ENCODE measurements at regions not wholly inside any gene's neighbourhood (a gene's known extent, or its start where the extent isn't known, plus 50 kb on each side); places are given as distances from the start of the nearest gene placed in this dataset.

DNA sequence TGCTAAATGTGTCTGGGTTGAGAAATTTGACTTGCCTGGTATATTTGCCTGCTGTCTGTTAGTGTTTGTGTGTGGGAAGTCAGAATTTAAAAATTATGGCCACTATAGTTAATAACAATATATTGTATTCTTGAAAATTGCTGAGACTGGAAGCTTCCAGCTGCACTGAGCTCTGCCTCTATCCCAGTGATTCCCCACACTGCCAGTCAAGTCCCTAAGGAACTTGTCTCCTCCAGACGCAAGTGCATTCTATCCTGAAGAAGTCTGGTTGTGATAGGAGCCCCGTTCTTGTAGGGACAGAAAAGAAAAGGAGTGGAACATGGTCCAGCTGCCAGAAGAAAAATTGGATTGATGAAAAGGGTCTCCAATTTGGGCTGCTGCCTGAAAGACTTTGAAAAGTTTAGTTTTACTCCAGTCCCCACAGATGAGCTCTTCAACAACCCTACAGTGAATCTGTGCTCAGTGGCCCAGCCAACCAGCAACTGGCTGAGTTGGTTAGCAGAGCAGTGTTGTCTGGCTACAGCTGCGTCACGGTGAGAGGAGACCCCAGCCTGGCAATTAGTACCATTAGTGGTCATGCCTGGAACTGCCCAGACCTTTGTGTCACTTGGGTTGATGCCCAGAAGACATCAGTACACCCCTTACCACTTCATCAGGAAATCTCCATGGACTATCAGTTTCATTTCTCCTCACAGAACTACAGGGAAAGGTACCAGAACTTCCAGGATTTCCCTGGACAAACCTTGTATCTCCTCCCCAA lies 183.1 kb upstream of the MCHR2 start:
- DNase-seq: peak; percentile 30

DNA sequence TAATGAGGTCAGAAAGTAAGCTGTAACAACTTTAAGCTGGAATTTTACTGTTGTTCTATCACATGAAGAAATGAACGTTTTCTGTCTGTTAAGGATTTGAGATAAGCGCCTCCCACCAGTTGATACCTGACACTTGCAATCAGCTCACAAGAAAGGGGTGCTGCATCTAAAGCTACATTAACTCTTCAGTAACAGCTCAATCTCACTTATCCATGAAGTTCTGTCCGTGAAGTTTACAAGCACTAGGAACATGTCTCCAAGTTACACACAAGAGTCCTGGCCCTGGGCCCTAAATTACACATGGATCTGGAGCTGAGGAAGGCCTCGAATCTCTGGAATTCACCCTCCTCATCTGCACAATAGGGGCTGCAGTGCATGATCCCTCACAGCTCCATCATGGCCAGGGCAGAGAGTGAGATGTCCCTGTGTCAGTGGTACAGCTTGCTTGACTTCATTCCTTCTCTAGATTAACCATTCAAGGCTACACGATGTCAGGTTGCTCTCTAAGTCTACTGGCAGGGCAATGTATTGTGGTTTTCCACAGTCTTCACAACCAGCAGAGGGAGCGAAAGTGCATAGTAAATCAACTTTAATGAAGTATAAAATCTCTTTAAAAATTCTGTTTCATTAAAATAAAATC lies 182.4 kb upstream of the MCHR2 start:
- DNase-seq: no peak

DNA sequence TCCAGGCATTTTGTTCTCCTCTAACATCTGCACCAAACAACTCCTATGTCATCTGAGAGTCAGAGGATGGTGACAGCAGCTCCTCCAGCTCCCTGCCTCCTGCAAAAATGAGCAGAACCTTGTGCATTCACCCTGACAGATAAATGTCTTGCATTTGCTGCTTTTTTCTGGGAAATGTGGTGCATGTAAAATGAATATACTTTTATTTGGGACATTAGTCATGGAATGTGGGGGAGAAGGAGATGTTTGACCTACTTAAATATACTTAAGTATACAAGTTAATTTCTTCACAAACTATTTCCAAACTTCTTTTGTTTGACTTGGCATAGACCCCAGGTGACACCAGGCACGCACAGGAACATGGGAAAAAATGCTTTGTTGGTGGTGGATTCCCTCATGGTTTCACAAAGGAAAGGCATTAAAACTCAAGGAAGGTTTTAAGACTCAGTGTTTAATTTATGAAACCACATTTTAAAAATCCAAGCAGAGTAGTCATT lies 181.8 kb upstream of the MCHR2 start:
- DNase-seq: no peak

DNA sequence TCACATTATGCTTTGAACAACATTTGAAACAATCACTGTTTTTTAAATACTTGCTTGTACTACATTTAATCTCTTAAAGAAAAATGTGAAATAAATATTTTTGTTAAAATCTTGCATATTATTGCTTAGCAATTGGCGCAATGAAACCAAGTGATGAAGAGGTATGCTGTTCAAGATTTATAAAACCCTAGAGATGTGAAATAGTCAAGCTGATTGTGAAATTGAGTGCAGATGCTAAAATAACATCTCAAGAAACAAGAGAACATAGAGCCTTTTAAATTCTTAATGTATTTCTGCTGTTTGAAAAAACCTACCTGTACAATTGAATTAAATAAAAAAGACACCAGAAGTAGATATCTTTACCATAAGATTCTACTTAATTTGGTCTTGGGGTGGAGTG lies 179.2 kb upstream of the MCHR2 start:
- DNase-seq: no peak

DNA sequence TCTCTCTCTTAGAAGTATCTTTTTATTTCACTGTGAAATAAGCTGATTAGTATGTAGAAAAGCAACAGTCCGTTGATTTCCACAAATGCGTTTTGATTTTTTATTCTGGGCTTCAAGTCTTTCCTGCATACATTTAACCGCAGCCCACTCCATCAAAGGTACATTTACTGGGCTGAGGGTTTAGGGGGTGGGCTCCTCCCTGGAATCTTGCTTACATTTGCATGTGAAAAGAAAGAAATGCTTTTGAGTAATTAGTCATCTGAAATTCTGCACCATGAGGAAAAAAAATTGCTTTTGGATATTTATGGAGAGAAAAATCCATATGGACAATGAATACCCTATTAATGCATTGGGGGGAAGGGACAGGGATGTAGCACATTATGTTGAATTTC lies 178.3 kb upstream of the MCHR2 start:
- DNase-seq: no peak

DNA sequence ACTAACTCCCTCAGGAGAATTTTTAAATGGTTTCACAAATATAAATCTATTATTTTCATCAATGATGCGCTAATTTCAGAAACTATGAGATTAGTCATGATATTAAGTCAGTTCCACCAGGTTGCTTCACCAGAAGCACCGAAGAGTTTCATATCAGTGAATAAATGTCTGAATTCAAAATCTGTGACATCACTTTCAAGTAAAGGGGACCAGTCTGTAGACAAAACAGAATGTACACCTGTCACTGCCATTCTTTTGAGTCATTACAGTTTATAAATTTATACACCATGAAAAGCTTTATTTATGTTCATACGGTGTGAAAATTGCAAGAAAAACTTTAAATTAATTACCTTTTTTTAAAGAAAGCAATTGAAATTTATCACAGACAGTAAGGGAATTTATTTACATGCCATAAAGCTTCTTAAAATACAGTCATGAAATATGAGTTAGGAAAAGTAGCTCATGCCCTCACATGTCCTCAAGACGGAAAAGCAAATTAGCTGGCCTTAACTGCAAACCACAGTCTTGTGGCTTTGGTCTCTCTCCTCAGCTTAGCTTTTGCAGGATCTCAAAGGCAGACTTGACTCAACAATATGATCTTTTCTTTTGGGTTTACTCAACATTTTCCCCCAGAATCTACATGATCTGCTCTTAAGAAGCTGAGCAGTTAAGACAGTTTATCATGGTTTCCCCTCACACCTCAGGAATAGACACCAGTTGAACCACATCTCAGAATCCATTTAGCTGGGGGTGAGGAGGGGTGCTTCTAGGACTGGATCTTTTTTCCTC lies 177.7 kb upstream of the MCHR2 start:
- DNase-seq: no peak

DNA sequence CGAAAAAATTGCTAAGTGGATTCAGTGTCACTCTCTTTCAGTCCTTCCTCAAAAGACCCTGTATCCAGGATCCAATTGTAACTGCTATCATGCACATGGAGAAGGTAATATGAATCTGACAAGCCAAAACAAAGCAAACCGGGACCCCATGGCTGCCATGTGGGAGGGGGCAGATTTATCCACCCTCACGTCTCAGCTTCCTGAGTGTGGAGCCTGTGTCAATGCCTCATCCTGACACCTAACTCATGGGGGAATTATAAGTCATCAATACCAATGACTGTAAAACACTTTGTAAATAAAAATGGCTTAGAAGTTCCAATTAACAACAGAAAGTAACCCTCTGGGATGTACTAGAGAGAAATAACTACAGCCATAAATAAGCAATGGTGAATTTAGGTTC lies 174.1 kb upstream of the MCHR2 start:
- DNase-seq: no peak

DNA sequence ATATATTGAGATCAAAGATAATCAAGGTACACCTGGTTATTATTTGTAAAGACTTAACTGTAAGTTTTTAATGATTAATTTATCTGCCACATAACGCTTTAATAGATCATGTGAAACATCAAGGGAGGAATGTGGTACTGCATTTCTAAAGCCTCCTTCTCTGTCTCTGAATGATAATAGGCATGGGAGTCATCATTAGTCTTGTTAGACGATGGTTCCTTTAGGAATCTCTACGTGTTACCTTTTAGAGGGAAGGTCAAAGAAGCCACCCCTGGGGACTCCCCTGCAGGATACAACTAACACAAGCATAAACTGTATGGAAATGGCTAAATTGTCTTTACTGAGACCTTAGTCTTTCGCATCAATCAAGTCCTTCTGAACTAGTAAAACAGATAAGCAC lies 173.6 kb upstream of the MCHR2 start:
- DNase-seq: no peak

DNA sequence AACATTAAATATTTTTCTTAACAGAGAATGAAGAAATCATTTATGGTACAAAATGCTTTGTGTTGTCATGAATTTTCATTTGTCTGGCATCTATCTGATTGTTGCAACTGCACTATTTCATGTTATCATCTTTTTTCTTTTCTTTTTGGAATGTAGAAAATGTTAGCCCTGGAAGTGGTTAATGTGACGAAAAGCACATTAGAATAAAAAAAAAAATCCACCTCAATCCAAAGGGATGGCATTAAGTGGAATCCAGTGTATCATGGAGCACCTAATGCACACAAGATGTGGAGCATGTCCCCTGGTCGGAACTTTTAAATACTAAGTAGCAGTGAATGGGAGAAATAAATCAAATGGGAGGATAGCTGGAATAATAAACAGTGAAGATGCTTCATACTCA lies 172.9 kb upstream of the MCHR2 start:
- no peak for DNase-seq

DNA sequence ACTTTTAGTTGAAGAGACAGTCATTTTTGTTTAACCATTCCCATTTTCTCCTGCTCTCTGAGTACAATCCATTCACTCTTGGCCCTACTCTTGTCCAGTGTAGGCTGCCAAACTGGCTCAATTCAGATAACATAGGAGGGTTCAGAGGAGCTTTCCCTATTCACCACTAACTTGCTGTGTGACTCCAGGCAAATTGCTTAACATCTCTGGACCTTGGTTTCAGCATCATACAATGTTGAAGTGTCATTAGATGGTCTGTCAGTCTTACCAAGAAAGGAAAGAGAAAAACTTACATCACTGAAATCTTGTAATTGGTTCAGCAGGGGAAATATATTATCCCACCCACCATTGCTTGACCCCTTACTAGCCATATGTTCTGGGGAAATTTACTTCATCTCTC lies 171.4 kb upstream of the MCHR2 start:
- DNase-seq: no peak

DNA sequence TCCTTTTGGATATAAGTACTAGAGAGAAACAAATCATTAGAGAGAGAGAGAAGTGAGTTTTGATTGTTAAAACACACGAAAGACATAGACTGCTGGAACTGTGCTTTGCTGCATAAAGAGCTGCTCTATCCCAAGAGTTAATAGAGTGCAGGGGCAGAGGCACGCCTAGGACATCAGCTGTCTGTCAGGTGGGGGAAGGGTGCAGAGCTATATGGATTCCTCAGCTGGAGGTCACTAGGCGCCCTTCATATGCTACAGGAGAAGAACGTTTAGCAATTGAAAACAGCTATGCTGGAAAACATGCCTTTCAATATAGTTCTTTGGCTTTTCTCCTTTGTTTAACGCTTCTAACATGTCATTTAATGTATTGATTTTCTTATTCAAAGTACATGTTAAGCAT lies 169.0 kb upstream of the MCHR2 start:
- DNase-seq: no peak

DNA sequence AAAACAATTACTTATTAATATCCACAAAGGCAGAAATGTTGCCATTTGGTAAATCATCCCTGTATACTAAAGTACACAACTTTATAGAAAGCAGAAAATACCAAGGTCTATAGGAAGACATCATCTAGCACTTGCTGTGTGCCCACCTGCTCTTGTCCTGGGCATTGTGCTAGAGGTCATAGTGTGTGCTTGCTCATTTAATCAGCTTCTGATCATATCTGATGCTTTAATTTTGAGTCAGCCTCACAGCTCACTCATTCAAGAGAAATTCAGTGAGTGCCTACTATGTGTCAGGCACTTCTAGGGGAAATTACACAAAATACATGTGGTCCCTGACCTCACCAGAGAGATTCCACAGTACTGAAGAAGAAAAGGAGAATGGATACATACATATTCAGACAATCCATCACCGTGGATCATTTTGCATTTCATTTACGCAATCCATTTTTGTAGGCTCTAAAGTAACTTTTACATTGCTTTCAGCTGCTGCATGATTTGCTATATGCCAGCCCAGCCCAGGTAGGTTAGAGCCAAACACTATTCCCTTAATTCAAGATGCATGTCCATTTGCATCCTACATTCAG lies 167.9 kb upstream of the MCHR2 start:
- DNase-seq: no peak

DNA sequence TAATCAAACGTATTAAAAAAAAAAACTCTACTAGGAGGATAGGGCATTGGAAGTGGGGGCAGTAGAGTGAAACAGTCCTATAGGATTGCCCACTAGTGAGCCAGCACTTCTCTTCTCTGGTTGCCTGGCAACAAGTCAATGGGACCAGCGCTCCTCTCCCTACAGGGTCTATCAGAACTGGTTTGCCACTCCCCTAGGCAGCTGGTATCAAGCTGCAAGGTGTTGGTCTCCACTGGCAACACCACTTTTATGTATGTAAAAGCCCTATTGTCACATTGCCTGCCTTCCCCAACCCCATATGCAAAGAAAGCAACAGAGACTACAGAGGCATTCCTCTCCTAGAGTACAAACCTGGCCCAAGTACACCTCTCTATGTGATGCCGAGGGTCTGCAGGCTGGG lies 166.9 kb upstream of the MCHR2 start:
- peak; percentile 80 for DNase-seq

DNA sequence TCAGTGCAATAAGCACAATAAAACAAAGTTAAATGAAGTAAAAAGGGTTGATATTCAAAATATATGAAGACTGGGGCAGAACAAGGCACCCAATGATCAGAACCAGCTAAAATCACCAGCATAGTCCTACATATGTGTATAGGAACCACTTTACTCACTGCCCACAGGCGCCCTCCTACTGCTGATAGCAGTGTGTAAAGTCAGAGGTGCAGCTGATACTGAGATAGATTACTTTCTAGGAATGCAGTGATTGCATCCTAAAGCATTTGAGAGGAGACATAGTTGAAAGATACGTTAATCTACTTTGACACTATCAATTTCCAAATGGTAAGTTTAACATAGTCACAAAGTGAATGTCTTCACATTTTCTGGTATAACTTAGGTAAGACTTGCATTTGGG lies 161.1 kb upstream of the MCHR2 start:
- DNase-seq: no peak

DNA sequence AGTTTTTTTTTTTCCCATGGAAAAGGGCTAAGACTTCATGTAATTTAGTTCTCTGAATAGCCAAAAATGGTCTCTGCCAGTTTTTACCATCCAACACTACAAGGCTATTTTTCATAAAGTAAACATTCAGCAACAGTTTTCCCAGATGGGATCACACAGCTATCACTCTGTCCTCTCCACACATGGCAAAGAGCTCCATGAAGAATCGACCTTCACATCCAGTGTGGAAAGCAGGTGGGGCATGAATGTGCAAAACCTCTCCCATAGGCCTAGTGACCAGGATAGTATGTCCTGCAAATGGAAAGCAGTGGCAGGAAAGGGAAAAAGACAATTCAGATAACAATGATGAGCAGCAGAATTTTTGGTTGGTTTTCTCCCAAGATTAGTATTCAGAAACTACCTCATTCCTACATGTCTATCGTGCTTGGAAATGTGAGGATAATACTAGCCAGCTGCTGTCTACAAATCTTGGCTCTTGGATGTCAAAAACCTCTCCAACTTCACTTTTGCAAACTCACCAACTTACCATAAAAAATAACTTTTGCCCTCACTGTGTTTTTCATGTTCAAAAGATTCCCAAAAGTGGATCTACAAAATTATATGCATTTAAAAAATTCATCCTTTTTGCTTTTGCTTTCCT lies 159.7 kb upstream of the MCHR2 start:
- DNase-seq: no peak

DNA sequence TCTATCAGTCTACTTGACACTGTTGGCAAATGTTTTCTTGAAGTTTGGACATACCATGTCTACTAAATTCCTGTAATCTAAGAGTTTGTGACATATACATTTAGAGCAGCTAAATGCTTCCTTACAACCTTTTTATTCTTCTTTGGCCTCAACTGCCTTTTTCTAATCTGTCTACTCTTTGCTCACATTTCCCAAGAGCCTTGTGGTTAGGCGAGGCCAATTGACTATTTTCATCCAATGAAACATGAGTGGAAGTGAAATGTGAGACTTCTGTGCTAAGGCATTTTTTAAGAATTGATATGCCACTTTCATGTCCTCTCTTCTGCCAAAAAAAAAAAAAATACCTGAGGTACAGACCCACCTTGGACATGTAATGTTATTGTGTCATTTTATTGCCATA lies 158.2 kb upstream of the MCHR2 start:
- DNase-seq: no peak

DNA sequence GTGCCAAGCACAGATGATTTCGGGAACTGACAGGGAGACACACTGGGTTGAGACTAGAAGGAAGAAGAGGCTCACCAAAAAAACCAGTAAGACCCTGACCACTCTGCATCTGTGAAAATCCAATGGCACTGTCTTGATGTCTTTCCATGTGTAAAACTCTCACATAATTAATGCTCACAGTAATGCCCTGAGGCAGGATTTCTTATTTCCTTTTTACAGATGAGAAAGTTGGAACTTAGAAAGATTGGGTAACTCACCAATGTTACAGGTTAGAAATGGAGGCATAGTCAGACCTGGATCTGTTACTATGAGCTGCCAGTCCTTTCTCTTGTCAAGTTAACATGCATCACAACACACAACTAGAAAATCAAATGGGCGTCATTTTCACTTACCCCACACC lies 151.0 kb upstream of the MCHR2 start:
- DNase-seq: no peak

DNA sequence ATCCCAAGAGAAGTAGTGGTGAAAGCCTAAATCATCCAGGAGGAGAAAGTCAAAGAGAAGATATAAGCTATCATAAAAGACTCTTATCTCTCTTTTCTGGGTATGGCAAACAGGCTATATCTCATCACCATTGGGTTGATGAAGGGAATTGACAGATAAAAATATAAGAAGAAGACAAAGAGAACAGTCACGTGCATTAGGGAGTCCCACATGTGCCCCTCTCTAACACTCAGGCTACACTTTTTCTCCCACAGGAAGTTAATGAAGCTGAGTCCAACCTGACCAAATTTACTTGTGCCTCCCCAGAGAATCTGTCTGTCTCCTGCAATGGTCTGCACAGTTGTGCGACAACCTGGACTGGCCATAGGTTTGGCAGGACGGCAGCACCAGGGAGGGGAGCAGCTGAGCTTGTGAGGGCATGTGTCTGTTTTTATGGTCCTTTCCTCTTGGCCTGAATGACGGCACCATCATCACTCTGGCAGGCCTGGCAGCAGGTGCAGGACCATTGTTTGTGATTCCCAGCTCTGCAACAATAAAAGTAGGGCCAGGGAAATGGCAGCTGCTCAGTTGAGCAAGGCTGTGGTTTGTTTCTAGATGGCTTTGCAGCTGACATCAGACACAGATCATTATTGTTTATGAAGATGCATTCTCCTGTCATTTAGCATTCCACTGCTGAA lies 144.5 kb upstream of the MCHR2 start:
- DNase-seq: peak; percentile 85

DNA sequence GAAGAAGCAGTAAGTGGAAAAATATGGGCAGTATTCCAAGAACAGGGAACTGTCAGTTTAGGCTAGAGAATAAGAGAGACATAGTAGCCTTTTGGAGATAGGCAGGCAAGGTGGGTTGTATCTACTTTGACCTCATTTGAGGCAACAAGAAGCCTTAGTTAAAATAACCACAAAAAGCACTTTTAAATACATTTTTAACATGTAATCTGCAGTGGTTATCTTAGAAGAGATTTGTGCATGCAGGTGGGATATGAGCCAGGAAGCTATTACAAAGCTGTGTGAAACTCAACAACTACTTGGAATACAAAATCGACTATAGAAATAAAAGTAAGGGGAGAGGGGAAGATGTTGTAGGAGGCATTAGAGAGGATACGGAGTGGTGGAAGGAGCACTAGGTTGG lies 143.7 kb upstream of the MCHR2 start:
- DNase-seq: no peak

DNA sequence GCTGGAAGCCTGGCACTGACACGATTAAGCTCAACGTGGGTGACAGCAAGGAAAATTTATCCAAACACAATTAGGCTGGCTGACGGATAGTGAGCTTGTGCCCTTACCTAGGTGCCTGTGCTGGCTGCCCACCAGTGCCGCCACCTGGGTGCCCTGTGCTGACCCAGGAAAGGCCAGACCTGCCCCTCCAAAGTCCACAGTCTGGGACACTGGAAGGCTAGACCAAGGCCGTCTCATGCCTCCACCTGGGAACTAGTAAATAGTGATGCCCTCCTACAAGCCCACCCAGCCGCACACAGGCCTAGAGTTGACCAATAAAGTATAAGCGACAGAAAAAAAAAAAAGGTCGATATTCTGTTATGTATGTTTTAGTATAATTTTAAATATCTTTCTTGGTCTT lies 142.6 kb upstream of the MCHR2 start:
- DNase-seq: no peak

DNA sequence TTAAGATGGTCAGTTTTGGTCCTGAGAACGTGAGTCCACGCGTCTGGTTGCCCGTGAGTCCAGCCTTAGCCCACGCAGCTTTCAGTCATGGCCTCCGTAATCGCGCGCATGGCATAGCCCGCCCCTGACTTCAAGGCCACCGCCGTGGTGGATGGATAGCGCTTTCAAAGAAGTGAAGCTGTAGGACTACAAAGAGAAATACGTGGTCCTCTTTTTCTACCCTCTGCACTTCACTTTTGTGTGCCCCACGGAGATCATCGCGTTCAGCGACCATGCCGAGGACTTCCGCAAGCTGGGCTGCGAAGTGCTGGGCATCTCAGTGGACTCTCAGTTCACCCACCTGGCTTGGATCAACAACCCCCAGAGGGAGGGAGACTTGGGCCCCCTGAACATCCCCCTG lies 142.0 kb upstream of the MCHR2 start:
- no peak for DNase-seq

DNA sequence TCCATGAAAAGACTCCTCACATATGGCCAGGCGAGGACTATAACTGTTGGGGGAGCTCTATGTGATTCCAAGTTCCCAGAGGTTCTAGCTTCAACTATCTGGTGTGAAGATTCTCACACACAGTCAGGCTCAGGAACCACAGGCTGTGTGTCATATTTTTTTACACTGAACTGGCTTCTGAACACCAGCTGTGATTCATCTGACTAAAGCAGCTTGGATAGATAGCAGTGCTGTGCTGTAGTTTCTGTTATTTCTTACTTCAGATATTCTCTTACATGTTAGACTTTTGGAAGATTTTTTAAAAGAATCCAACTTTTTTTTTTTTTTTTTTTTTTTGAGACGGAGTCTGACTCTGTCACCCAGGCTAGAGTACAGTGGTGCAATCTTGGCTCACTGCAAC lies 140.7 kb upstream of the MCHR2 start:
- no peak for DNase-seq

DNA sequence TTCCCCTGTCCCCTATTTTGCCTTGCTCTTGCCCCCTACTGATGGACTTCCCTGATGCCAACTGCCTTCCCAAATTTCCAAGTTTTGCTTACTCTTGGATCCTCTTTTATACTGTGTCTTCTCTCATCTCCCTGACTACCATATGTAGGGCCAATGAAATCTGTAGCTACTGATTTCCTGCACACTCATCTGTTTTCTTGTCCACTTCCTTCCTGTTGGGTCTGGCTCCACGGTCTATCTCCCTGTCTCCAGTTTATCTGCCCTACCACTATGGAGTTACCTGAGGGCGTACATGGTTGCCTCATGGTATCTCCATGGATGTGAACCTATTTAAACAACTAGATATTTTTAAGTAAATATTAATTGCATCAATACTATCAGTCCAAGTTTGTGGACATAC lies 140.3 kb upstream of the MCHR2 start:
- DNase-seq: no peak

All from NCI-H1105 treated with DMSO at 0.1 percent for 48 hours (cell line).